LNCaP clone FGC (cell line): ENCODE measurements at regions not wholly inside any gene's neighbourhood (a gene's known extent, or its start where the extent isn't known, plus 50 kb on each side); places are given as distances from the start of the nearest gene placed in this dataset.

Experiments
- DNase-seq: peaks from one replicate; pipeline ENCODE4 v3.0.0-alpha.2; 2011; ENCODE audit warnings: low read depth
- H3K4me3 ChIP-seq: 2 replicates; pipeline ENCODE4 v1.5.1; 2011; ENCODE audit warnings: mild to moderate bottlenecking, low read depth, low read length, control low read depth
- CTCF ChIP-seq: IDR thresholded peaks from 2 replicates; pipeline ENCODE4 v1.5.1; 2012; ENCODE audit warnings: mild to moderate bottlenecking; ENCODE audit not compliant: control insufficient read depth, insufficient read depth; ENCODE audit errors: extremely low read depth

DNA sequence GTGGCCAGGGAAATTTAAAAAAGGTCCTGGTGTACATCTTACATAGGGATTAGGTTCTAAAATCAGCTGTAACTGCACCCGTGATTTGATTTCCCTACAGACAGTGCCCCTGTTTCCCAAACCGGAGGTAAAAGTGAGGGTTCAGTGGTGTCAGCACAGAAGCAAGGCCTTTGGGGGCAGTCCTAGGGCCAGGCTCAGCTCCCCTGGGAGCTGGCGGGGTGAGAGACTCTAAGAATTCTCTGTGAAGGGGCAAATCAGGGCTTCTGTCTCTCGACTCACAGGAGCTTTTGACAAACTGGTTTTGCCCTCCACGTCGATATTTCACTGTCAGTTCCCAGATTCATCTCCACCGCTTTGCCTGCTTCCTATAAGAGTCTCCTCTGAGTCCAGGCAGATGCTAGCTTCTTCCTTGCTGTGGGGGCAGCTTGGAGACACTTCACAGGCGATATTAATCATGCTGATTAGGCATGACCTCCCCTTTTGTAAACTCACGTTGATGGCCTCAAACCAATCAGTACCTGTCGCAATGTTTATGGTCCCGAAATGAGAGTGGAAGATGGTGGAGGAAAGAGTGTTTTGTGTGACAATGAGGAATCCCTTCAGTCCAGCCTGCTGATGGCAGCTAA, 234.2 kb upstream of the TOX3 start:
- H3K4me3 ChIP-seq: no peak overlapping the region
- no peak for TF ChIP-seq CTCF
- no peak for DNase-seq

DNA sequence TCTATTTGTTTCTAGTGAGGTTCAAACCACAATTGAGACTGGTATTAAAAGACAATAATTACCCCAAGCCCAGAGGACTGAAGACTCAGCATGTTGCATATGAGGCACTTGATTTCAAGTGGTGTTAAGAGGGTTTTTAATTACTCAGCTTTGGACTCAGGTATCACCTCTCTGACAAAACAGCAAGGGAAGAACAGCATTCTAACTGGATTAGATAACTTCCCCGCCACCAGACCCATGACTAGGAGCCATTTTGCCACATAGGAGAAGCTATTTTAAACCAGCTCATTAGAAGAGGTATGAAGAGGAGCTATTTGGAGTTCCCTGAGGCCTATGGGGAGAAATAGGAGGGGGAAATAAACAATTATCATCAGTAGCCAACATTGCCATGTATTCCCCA, 226.1 kb upstream of the TOX3 start:
- no peak for DNase-seq
- H3K4me3 ChIP-seq: no peak overlapping the region
- TF ChIP-seq CTCF: no peak

DNA sequence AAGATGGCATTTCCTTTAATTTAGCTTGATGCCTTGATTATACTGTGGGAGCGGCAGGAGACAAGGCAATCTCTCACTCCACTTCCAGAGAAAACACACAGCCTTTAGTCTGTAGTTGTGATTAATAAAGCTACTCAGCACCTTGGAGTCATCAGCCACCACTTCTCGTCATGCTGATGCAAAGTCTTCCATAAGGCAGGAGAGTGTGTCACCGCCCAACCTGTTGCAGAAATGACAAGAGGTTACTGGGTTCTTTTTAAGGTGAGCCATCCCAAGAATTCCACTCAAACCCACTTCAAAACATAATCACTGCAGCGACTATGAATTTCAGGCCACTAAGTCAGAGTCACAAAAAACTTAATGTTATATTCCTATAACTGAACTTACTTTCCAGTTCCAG, 223.9 kb upstream of the TOX3 start:
- H3K4me3 ChIP-seq: no peak overlapping the region
- TF ChIP-seq CTCF: no peak
- no peak for DNase-seq

GRCh38 chr16:52758473-52758855, 211.5 kb upstream of the TOX3 start:
- TF ChIP-seq CTCF: no peak
- no peak overlapping the region for H3K4me3 ChIP-seq
- DNase-seq: no peak

- no peak for TF ChIP-seq CTCF
- no peak overlapping the region for H3K4me3 ChIP-seq
- DNase-seq: no peak
Observed at GRCh38 chr16:52757746-52758472, 211.0 kb upstream of the TOX3 start.

DNA sequence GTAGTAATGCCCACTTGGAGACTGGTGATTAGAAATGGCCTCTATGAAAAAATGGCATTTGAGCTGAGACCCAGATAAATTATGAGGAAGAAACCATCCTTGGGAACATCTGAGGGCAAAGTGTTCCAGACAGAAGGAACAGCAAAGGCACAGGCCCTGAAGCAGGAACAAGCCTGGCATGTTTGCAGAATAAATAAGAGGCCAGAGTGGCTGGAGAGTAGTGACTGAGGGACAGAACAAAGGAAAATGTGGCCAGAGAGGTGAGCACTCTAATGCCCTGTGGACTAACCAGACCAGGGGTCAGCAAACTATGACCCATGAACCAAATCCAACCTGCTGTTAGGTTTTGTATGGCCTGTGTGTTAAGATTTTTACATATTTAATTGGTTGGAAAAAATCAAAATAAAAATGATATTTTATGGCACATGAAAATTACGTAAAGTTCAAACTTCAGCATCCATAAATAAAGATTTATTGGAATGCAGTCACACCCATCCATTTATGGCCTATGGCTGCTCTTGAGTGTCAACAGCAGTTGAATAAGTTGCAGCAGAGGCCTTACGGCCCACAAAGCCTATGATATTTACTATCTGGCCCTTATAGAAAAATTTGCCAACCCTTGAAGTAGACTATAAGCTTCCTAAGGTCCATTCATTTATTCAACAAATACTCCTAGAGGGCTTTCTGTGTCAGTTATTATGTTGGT, 210.0 kb upstream of the TOX3 start:
- no peak for DNase-seq
- no peak for TF ChIP-seq CTCF
- H3K4me3 ChIP-seq: no peak overlapping the region
